DOHH2 (cell line): ENCODE measurements at regions not wholly inside any gene's neighbourhood (a gene's known extent, or its start where the extent isn't known, plus 50 kb on each side); places are given as distances from the start of the nearest gene placed in this dataset.

Experiments
- CTCF ChIP-seq: fragments of 200-600 bp; sonication (generic); IDR thresholded peaks from one replicate; pipeline ENCODE4 v1.5.1; 2014; ENCODE audit warnings: antibody characterized with exemption, mild to moderate bottlenecking, low read depth, low read length; ENCODE audit not compliant: poor library complexity, severe bottlenecking
- EZH2phosphoT487 ChIP-seq: fragments of 200-600 bp; sonication (generic); IDR thresholded peaks from 2 replicates; pipeline ENCODE4 v1.6.1; 2017; ENCODE audit warnings: borderline replicate concordance, mild to moderate bottlenecking, antibody characterized with exemption, low read length, moderate library complexity, mixed read lengths

- TF ChIP-seq CTCF (no peak), EZH2phosphoT487 (no peak)
Measured at GRCh38 chr2:150379166-150379565, 108.3 kb downstream of the RND3 start.
